Activated CD8-positive, alpha-beta memory T cell treated with anti-CD3 and anti-CD28 coated beads, Interleukin-2, amount 10 ng/mL, durations not matched to agents 7 days and 5 days (primary cell): ENCODE measurements at regions not wholly inside any gene's neighbourhood (a gene's known extent, or its start where the extent isn't known, plus 50 kb on each side); places are given as distances from the start of the nearest gene placed in this dataset.
"Not testable (repeated sequence)": the region's sequence is repeated elsewhere in the genome, so short reads cannot be mapped to it uniquely, and the experiment has no call there.

Experiments
- ATAC-seq: fragments of 150-1000 bp; cut with Tn5 transposase; one replicate; pipeline ENCODE4 v1.10.0; 2021; ENCODE audit warnings: moderate library complexity
- CTCF ChIA-PET: fragments of 350-600 bp; sonication (Branson Sonifier 250); formaldehyde crosslinking; loops from one replicate; lab custom pipeline; 2021; ENCODE audit warnings: antibody characterized with exemption; lab: Charles Lee
- DNase-seq: peaks from one replicate; pipeline ENCODE4 v3.0.0-alpha.2; 2020
- H3K27ac Mint-ChIP-seq: one replicate; pipeline ENCODE4 v1.8.0; 2021; ENCODE audit warnings: mild to moderate bottlenecking, mixed read lengths
- H3K27me3 Mint-ChIP-seq: one replicate; pipeline ENCODE4 v1.8.0; 2021; ENCODE audit warnings: mixed read lengths
- H3K36me3 Mint-ChIP-seq: one replicate; pipeline ENCODE4 v1.8.0; 2021; ENCODE audit warnings: mild to moderate bottlenecking, mixed read lengths
- H3K4me1 Mint-ChIP-seq: one replicate; pipeline ENCODE4 v1.8.0; 2021; ENCODE audit warnings: mixed read lengths
- H3K4me3 Mint-ChIP-seq: one replicate; pipeline ENCODE4 v1.8.0; 2021; ENCODE audit warnings: mild to moderate bottlenecking, moderate library complexity, mixed read lengths
- H3K9me3 Mint-ChIP-seq: one replicate; pipeline ENCODE4 v1.8.0; 2022; ENCODE audit warnings: low read depth, mixed read lengths

GRCh38 chr2:120511947-120512710 is 166.2 kb downstream of the INHBB start:
- H3K36me3 Mint-ChIP-seq: no peaks in the 10 kb centered on the region
- H3K4me1 Mint-ChIP-seq: no peaks in the 10 kb centered on the region
- no peak overlapping the region for H3K4me3 Mint-ChIP-seq
- DNase-seq (no peak), ATAC-seq (no peak)
- H3K27me3 Mint-ChIP-seq: no peaks in the 10 kb centered on the region
- H3K27ac Mint-ChIP-seq: no peak overlapping the region
- no peaks in the 10 kb centered on the region for H3K9me3 Mint-ChIP-seq
- CTCF ChIA-PET: no interaction called here

- ATAC-seq: no peak
- Mint-ChIP-seq H3K36me3 (no peaks in the 10 kb centered on the region), H3K4me3 (no peak overlapping the region), H3K27me3 (no peaks in the 10 kb centered on the region), H3K9me3 (no peaks in the 10 kb centered on the region), H3K27ac (no peak overlapping the region), H3K4me1 (no peaks in the 10 kb centered on the region)
- no peak for DNase-seq
- CTCF ChIA-PET: no interaction called here
Observed at GRCh38 chr2:120513776-120514357, 167.9 kb downstream of the INHBB start.

- DNase-seq: no peak
- no peaks in the 10 kb centered on the region for H3K9me3 Mint-ChIP-seq
Observed at GRCh38 chr2:120514521-120514920, 168.6 kb downstream of the INHBB start.

GRCh38 chr2:120515066-120515758 is 169.3 kb downstream of the INHBB start:
- ATAC-seq, CTCF ChIA-PET, H3K4me1 Mint-ChIP-seq, H3K27me3 Mint-ChIP-seq, H3K4me3 Mint-ChIP-seq, H3K27ac Mint-ChIP-seq, H3K9me3 Mint-ChIP-seq, H3K36me3 Mint-ChIP-seq, DNase-seq: not testable (repeated sequence)

More at GRCh38 chr2:120514521-120514920, 168.6 kb downstream of the INHBB start:
- H3K27me3 Mint-ChIP-seq: no peaks in the 10 kb centered on the region
- H3K27ac Mint-ChIP-seq: no peak overlapping the region
- no peaks in the 10 kb centered on the region for H3K4me1 Mint-ChIP-seq
- H3K4me3 Mint-ChIP-seq: no peak overlapping the region
- CTCF ChIA-PET: no interaction called here
- no peaks in the 10 kb centered on the region for H3K36me3 Mint-ChIP-seq
- no peak for ATAC-seq

GRCh38 chr2:120515759-120516678 is 170.1 kb downstream of the INHBB start:
- Mint-ChIP-seq H3K4me3 (no peak overlapping the region), H3K9me3 (no peaks in the 10 kb centered on the region), H3K36me3 (no peaks in the 10 kb centered on the region), H3K27me3 (no peaks in the 10 kb centered on the region), H3K4me1 (no peaks in the 10 kb centered on the region), H3K27ac (no peak overlapping the region)
- DNase-seq: no peak
- CTCF ChIA-PET: no interaction called here
- no peak for ATAC-seq

- Mint-ChIP-seq H3K27me3 (peaks cover under 1% of the 10 kb centered on the region), H3K36me3 (no peaks in the 10 kb centered on the region), H3K4me3 (no peak overlapping the region), H3K27ac (no peak overlapping the region), H3K4me1 (no peaks in the 10 kb centered on the region), H3K9me3 (no peaks in the 10 kb centered on the region)
- CTCF ChIA-PET: no interaction called here
- DNase-seq (no peak), ATAC-seq (no peak)
Observed at GRCh38 chr2:120516679-120517314, 170.9 kb downstream of the INHBB start.

- Mint-ChIP-seq H3K27ac (no peak overlapping the region), H3K36me3 (no peaks in the 10 kb centered on the region), H3K4me3 (no peak overlapping the region), H3K27me3 (peaks cover 6% of the 10 kb centered on the region), H3K4me1 (no peaks in the 10 kb centered on the region), H3K9me3 (no peaks in the 10 kb centered on the region)
- DNase-seq (no peak), ATAC-seq (no peak)
- CTCF ChIA-PET: no interaction called here
Observed at GRCh38 chr2:120517751-120518469, 172.0 kb downstream of the INHBB start.

GRCh38 chr2:120518819-120519218 is 172.9 kb downstream of the INHBB start:
- CTCF ChIA-PET: interaction anchor here (0.5 kb wide), 1 partner anchor 159 kb away, joined by 3 read pairs; no protein-coding TSS in a partner anchor
- no peak overlapping the region for H3K27ac Mint-ChIP-seq
- no peak overlapping the region for H3K4me3 Mint-ChIP-seq
- no peak for DNase-seq
- H3K9me3 Mint-ChIP-seq: no peaks in the 10 kb centered on the region
- peaks cover 9% of the 10 kb centered on the region for H3K27me3 Mint-ChIP-seq
- H3K36me3 Mint-ChIP-seq: no peaks in the 10 kb centered on the region
- H3K4me1 Mint-ChIP-seq: no peaks in the 10 kb centered on the region
- ATAC-seq: no peak

GRCh38 chr2:120519469-120519868 is 173.5 kb downstream of the INHBB start:
- Mint-ChIP-seq H3K27ac (no peak overlapping the region), H3K27me3 (peaks cover 9% of the 10 kb centered on the region), H3K4me1 (no peaks in the 10 kb centered on the region), H3K36me3 (no peaks in the 10 kb centered on the region), H3K9me3 (no peaks in the 10 kb centered on the region), H3K4me3 (no peak overlapping the region)
- ATAC-seq: no peak
- CTCF ChIA-PET: interaction anchor here (0.5 kb wide), 1 partner anchor 159 kb away, joined by 3 read pairs; no protein-coding TSS in a partner anchor
- DNase-seq: no peak

GRCh38 chr2:120520454-120520853 is 174.5 kb downstream of the INHBB start:
- H3K36me3 Mint-ChIP-seq: no peaks in the 10 kb centered on the region
- H3K4me3 Mint-ChIP-seq: no peak overlapping the region
- H3K4me1 Mint-ChIP-seq: no peaks in the 10 kb centered on the region
- peaks cover 9% of the 10 kb centered on the region for H3K27me3 Mint-ChIP-seq
- no peaks in the 10 kb centered on the region for H3K9me3 Mint-ChIP-seq
- CTCF ChIA-PET: no interaction called here
- no peak overlapping the region for H3K27ac Mint-ChIP-seq
- no peak for DNase-seq
- no peak for ATAC-seq

- ATAC-seq: no peak
- Mint-ChIP-seq H3K4me1 (no peaks in the 10 kb centered on the region), H3K36me3 (no peaks in the 10 kb centered on the region), H3K27ac (no peak overlapping the region), H3K9me3 (no peaks in the 10 kb centered on the region), H3K27me3 (peaks cover 9% of the 10 kb centered on the region), H3K4me3 (no peak overlapping the region)
- peak; percentile 47 for DNase-seq
- CTCF ChIA-PET: no interaction called here
Observed at GRCh38 chr2:120520929-120521912, 175.3 kb downstream of the INHBB start.
